ENCODE measurements at regions not wholly inside any gene's neighbourhood (a gene's known extent, or its start where the extent isn't known, plus 50 kb on each side); places are given as distances from the start of the nearest gene placed in this dataset.
"Not testable (repeated sequence)": the region's sequence is repeated elsewhere in the genome, so short reads cannot be mapped to it uniquely, and the experiment has no call there.

- no peak for DNase-seq (ENCODE audit: low spot score)
Observed at GRCh38 chrX:125378205-125378604, 58.5 kb downstream of the TEX13C start.

- no peak for DNase-seq (ENCODE audit: low spot score)
Observed at GRCh38 chrX:125378770-125379169, 59.1 kb downstream of the TEX13C start.

- no peak for DNase-seq (ENCODE audit: low spot score)
Observed at GRCh38 chrX:125382148-125382628, 62.5 kb downstream of the TEX13C start.

- no peak for DNase-seq (ENCODE audit: low spot score)
Observed at GRCh38 chrX:125382889-125383288, 63.2 kb downstream of the TEX13C start.

- no peak for DNase-seq (ENCODE audit: low spot score)
Observed at GRCh38 chrX:125384867-125385266, 65.2 kb downstream of the TEX13C start.

GRCh38 chrX:125387945-125388344 is 68.3 kb downstream of the TEX13C start:
- no peak for DNase-seq (ENCODE audit: low spot score)

GRCh38 chrX:125394449-125394848 is 74.8 kb downstream of the TEX13C start:
- DNase-seq (ENCODE audit: low spot score), result no peak

- DNase-seq (ENCODE audit: low spot score), result no peak
Observed at GRCh38 chrX:125395626-125396025, 76.0 kb downstream of the TEX13C start.

- DNase-seq (ENCODE audit: low spot score), result no peak
Observed at GRCh38 chrX:125398959-125399440, 79.3 kb downstream of the TEX13C start.

- DNase-seq (ENCODE audit: low spot score), result no peak
Observed at GRCh38 chrX:125402807-125403206, 83.1 kb downstream of the TEX13C start.

GRCh38 chrX:125404667-125405160 is 85.0 kb downstream of the TEX13C start:
- DNase-seq (ENCODE audit: low spot score), result no peak

GRCh38 chrX:125405339-125405738 is 85.7 kb downstream of the TEX13C start:
- DNase-seq (ENCODE audit: low spot score), result no peak

- no peak for DNase-seq (ENCODE audit: low spot score)
Observed at GRCh38 chrX:125407314-125407713, 87.6 kb downstream of the TEX13C start.

GRCh38 chrX:125420809-125421208 is 101.1 kb downstream of the TEX13C start:
- DNase-seq (ENCODE audit: low spot score), result no peak

- no peak for DNase-seq (ENCODE audit: low spot score)
Observed at GRCh38 chrX:125422986-125423385, 103.3 kb downstream of the TEX13C start.

GRCh38 chrX:125424536-125424935 is 104.9 kb downstream of the TEX13C start:
- no peak for DNase-seq (ENCODE audit: low spot score)

- no peak for DNase-seq (ENCODE audit: low spot score)
Observed at GRCh38 chrX:125436855-125437254, 117.2 kb downstream of the TEX13C start.

GRCh38 chrX:125439194-125439849 is 119.7 kb downstream of the TEX13C start:
- no peak for DNase-seq (ENCODE audit: low spot score)

GRCh38 chrX:125444659-125445058 is 125.0 kb downstream of the TEX13C start:
- DNase-seq (ENCODE audit: low spot score), result no peak

- DNase-seq (ENCODE audit: low spot score), result no peak
Observed at GRCh38 chrX:125475482-125475881, 155.8 kb downstream of the TEX13C start.

GRCh38 chrX:125492439-125492838 is 172.8 kb downstream of the TEX13C start:
- DNase-seq (ENCODE audit: low spot score), result no peak

GRCh38 chrX:125493004-125493403 is 173.3 kb downstream of the TEX13C start:
- not testable (repeated sequence) for DNase-seq (ENCODE audit: low spot score)

- DNase-seq (ENCODE audit: low spot score), result no peak
Observed at GRCh38 chrX:125497667-125498066, 178.0 kb downstream of the TEX13C start.

GRCh38 chrX:125503769-125504168 is 184.1 kb downstream of the TEX13C start:
- no peak for DNase-seq (ENCODE audit: low spot score)
